Urinary bladder (tissue), 3 donors: ENCODE measurements at regions not wholly inside any gene's neighbourhood (a gene's known extent, or its start where the extent isn't known, plus 50 kb on each side); places are given as distances from the start of the nearest gene placed in this dataset.

Experiments used
- DNase-seq: peaks from one replicate; pipeline ENCODE4 v3.0.0-alpha.2; 2015; ENCODE audit errors: extremely low spot score
- H3K27ac ChIP-seq: one replicate; pipeline ENCODE4 v1.5.1; 2013; ENCODE audit warnings: low read depth, mild to moderate bottlenecking, moderate library complexity
- H3K36me3 ChIP-seq: one replicate; pipeline ENCODE4 v1.6.1; 2013; ENCODE audit warnings: mild to moderate bottlenecking, moderate library complexity; ENCODE audit not compliant: insufficient read depth
- H3K4me1 ChIP-seq: one replicate; pipeline ENCODE4 v1.6.1; 2013; ENCODE audit warnings: mild to moderate bottlenecking, moderate library complexity; ENCODE audit not compliant: insufficient read depth
- H3K4me3 ChIP-seq: one replicate; pipeline ENCODE4 v1.5.1; 2013; ENCODE audit warnings: low read depth, low read length
- WGBS: extraction: QIAGEN DNeasy Blood & Tissue Kit; methylation state at CpG from one replicate; pipeline ENCODE4 v1.1.7; 2013; 5-methylcytosine and 5-hydroxymethylcytosine counted together
- donor health status: healthy with polysubstance abuse.
- donor health status: healthy.

- no peak overlapping the region for H3K27ac ChIP-seq
- H3K4me3 ChIP-seq: no peak overlapping the region
- no peak for DNase-seq
- 57% methylated on average over 10 of the region's 10 CpGs for WGBS
- no peaks in the 10 kb centered on the region for H3K36me3 ChIP-seq
- H3K4me1 ChIP-seq: no peaks in the 10 kb centered on the region
Observed at GRCh38 chr6:156111913-156112312, 656.3 kb upstream of the NOX3 start.

- no peak for DNase-seq
- 96% methylated on average over 2 of the region's 2 CpGs for WGBS
- H3K36me3 ChIP-seq: no peaks in the 10 kb centered on the region
- no peak overlapping the region for H3K27ac ChIP-seq
- H3K4me3 ChIP-seq: no peak overlapping the region
- no peaks in the 10 kb centered on the region for H3K4me1 ChIP-seq
Observed at GRCh38 chr6:156110249-156110648, 654.6 kb upstream of the NOX3 start.

- DNase-seq: no peak
- H3K4me3 ChIP-seq: no peak overlapping the region
- WGBS: 51% methylated on average over 1 of the region's 1 CpG
- H3K36me3 ChIP-seq: no peaks in the 10 kb centered on the region
- H3K27ac ChIP-seq: no peak overlapping the region
- no peaks in the 10 kb centered on the region for H3K4me1 ChIP-seq
Observed at GRCh38 chr6:156109713-156110112, 654.1 kb upstream of the NOX3 start.

- Histone ChIP-seq H3K27ac (no peak overlapping the region), H3K36me3 (no peaks in the 10 kb centered on the region), H3K4me1 (no peaks in the 10 kb centered on the region), H3K4me3 (no peak overlapping the region)
- peak; percentile 6 for DNase-seq
- WGBS: 51% methylated on average over 15 of the region's 15 CpGs
Observed at GRCh38 chr6:156107624-156108101, 652.0 kb upstream of the NOX3 start.

GRCh38 chr6:156102129-156102528, 646.5 kb upstream of the NOX3 start:
- DNase-seq: no peak
- no peaks in the 10 kb centered on the region for H3K36me3 ChIP-seq
- no peaks in the 10 kb centered on the region for H3K4me1 ChIP-seq
- WGBS: 92% methylated on average over 3 of the region's 3 CpGs
- H3K27ac ChIP-seq: no peak overlapping the region
- no peak overlapping the region for H3K4me3 ChIP-seq

- H3K36me3 ChIP-seq: no peaks in the 10 kb centered on the region
- no peaks in the 10 kb centered on the region for H3K4me1 ChIP-seq
- DNase-seq: no peak
- no peak overlapping the region for H3K27ac ChIP-seq
- no peak overlapping the region for H3K4me3 ChIP-seq
- WGBS: 100% methylated on average over 1 of the region's 1 CpG
Observed at GRCh38 chr6:156098839-156099238, 643.2 kb upstream of the NOX3 start.

- DNase-seq: no peak
- Histone ChIP-seq H3K27ac (no peak overlapping the region), H3K4me3 (no peak overlapping the region), H3K36me3 (peaks cover 2% of the 10 kb centered on the region), H3K4me1 (no peaks in the 10 kb centered on the region)
Observed at GRCh38 chr6:156087487-156087886, 631.8 kb upstream of the NOX3 start.

GRCh38 chr6:156082012-156082411, 626.4 kb upstream of the NOX3 start:
- WGBS: 39% methylated on average over 3 of the region's 3 CpGs
- no peak overlapping the region for H3K27ac ChIP-seq
- H3K4me1 ChIP-seq: no peaks in the 10 kb centered on the region
- no peak for DNase-seq
- H3K4me3 ChIP-seq: no peak overlapping the region
- H3K36me3 ChIP-seq: peaks cover 2% of the 10 kb centered on the region

GRCh38 chr6:156080371-156080770, 624.7 kb upstream of the NOX3 start:
- no peaks in the 10 kb centered on the region for H3K4me1 ChIP-seq
- peaks cover 2% of the 10 kb centered on the region for H3K36me3 ChIP-seq
- 81% methylated on average over 1 of the region's 1 CpG for WGBS
- no peak overlapping the region for H3K4me3 ChIP-seq
- DNase-seq: no peak
- H3K27ac ChIP-seq: no peak overlapping the region

- Histone ChIP-seq H3K4me3 (no peak overlapping the region), H3K4me1 (no peaks in the 10 kb centered on the region), H3K27ac (no peak overlapping the region), H3K36me3 (no peaks in the 10 kb centered on the region)
- no peak for DNase-seq
- 59% methylated on average over 4 of the region's 4 CpGs for WGBS
Observed at GRCh38 chr6:156068881-156069280, 613.2 kb upstream of the NOX3 start.

- no peaks in the 10 kb centered on the region for H3K36me3 ChIP-seq
- H3K4me3 ChIP-seq: no peak overlapping the region
- no peaks in the 10 kb centered on the region for H3K4me1 ChIP-seq
- DNase-seq: no peak
- no peak overlapping the region for H3K27ac ChIP-seq
- WGBS: 45% methylated on average over 3 of the region's 3 CpGs
Observed at GRCh38 chr6:156065849-156066248, 610.2 kb upstream of the NOX3 start.

- Histone ChIP-seq H3K4me1 (no peaks in the 10 kb centered on the region), H3K36me3 (no peaks in the 10 kb centered on the region), H3K27ac (no peak overlapping the region), H3K4me3 (no peak overlapping the region)
- WGBS: 70% methylated on average over 2 of the region's 2 CpGs
- no peak for DNase-seq
Observed at GRCh38 chr6:156062091-156062563, 606.5 kb upstream of the NOX3 start.

GRCh38 chr6:156061465-156061864, 605.8 kb upstream of the NOX3 start:
- Histone ChIP-seq H3K27ac (no peak overlapping the region), H3K36me3 (no peaks in the 10 kb centered on the region), H3K4me1 (no peaks in the 10 kb centered on the region), H3K4me3 (no peak overlapping the region)
- no peak for DNase-seq
- WGBS: 85% methylated on average over 6 of the region's 6 CpGs

- 89% methylated on average over 4 of the region's 4 CpGs for WGBS
Observed at GRCh38 chr6:156060013-156060412, 604.4 kb upstream of the NOX3 start.

GRCh38 chr6:156058356-156058755, 602.7 kb upstream of the NOX3 start:
- 92% methylated on average over 2 of the region's 2 CpGs for WGBS
- H3K27ac ChIP-seq: no peak overlapping the region
- no peak for DNase-seq

More at GRCh38 chr6:156060013-156060412, 604.4 kb upstream of the NOX3 start:
- H3K4me1 ChIP-seq: no peaks in the 10 kb centered on the region
- H3K27ac ChIP-seq: no peak overlapping the region
- no peak for DNase-seq
- no peak overlapping the region for H3K4me3 ChIP-seq
- no peaks in the 10 kb centered on the region for H3K36me3 ChIP-seq

More at GRCh38 chr6:156058356-156058755, 602.7 kb upstream of the NOX3 start:
- no peaks in the 10 kb centered on the region for H3K36me3 ChIP-seq
- no peaks in the 10 kb centered on the region for H3K4me1 ChIP-seq
- no peak overlapping the region for H3K4me3 ChIP-seq
